Midbrain (tissue), 1 donor: ENCODE measurements at regions not wholly inside any gene's neighbourhood (a gene's known extent, or its start where the extent isn't known, plus 50 kb on each side); places are given as distances from the start of the nearest gene placed in this dataset.

Experiments
- DNase-seq: peaks from one replicate; lab custom pipeline; 2025; lab: John Stamatoyannopoulos, UW

GRCh38 chr1:116231752-116232151 is 120.6 kb downstream of the MAB21L3 start:
- DNase-seq, result no peak

DNA sequence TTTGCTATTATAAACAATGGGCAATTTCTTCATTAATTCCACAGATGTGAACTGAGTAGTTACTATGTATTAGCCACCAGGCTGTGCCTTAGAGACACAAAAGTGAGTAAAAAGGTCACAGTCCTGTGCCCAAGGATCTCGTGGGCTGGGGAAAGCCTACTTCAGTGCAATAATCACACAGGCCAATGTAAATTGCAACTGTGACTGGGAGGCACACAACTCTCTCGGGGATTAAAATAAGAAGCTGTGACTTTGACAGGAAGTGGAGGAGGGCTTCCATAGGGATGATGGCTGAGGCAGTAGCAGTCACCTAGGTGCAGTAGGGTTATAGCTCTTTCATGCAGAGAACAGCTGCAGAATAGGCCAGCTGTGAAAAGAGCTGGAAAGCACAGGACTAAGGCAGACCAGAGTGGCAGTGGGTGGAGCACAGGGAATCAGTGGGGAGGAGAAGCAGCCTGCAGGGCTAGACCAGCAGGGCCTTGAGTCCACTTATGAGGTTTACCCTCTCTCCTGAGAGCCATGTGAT is 121.9 kb downstream of the MAB21L3 start:
- DNase-seq, result no peak

- DNase-seq, result no peak
Measured at GRCh38 chr1:116234429-116234828, 123.2 kb downstream of the MAB21L3 start.

DNA sequence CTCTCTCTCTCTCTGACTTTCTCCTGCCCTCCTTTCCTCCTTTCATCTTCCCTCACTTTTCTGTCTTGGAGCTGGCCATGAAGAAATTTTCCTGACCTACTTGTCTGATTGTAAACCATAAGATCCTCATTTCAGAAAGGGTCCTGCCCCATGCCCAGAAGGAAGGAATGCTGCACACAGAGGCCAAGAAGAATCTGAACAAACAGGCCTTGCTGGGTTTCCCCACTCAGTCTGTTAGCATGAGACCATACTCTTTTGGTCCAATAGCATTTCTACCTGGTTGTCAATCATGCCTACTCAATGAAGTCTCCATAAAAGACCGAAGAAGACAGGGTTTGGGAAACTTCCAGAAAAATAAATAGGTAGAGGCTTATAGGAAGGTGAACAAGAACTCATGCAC is 128.7 kb downstream of the MAB21L3 start:
- no peak for DNase-seq

GRCh38 chr1:116242741-116243140 is 130.3 kb upstream of the ATP1A1 start:
- DNase-seq, result no peak

DNA sequence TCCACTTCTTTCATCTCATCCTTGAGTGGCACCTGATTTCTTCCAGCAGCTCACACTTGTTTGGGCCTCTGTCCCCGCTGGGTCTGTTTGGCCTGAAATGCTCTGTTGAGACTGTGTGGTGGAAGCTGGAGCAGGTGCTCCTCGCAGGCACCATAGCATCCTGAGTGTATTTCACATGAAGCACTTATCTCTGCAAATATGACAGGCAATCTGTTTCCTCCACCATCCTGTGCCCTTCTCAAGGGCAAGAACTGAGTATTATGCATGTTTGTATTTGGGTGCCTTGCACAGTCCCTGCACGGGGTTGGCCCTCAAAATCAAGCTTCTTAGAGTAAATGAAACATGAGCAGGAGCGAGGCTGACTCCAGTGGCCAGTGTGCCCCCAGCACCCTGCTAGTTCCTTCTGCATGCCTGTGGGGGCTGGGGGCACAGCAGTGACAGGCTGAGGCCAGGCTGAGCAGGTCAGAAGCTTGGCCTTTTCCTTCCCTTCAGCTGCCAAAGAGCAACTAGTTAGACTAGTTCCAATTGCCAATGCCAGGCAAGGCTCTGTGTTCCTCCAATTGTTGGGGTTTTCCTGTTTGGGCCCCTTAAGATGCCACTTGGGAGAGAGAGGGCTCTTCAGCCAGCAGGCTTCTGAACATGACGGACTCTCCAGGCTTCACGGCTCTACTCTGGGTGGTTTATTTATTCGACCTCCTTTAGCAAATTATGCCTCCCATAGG is 129.6 kb upstream of the ATP1A1 start:
- DNase-seq, result no peak

DNA sequence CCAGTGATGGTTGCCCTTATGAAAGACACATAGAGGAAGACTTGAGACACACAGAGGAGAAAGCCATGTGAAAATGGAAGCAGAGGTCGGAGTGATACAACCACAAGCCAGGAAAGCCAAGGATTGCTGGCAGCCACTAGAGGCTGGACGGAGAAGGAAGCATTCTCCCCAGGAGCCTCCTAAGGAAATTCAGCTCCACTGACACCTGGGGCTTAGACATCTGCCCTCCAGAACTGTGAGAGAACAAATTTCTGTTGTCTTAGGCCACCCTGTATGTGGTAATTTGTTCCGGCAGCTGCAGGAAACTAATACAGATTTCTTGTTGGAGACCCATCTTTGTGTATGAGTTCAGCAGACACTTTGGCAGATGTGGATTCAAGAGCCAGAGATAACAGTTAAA is 126.9 kb upstream of the ATP1A1 start:
- no peak for DNase-seq

DNA sequence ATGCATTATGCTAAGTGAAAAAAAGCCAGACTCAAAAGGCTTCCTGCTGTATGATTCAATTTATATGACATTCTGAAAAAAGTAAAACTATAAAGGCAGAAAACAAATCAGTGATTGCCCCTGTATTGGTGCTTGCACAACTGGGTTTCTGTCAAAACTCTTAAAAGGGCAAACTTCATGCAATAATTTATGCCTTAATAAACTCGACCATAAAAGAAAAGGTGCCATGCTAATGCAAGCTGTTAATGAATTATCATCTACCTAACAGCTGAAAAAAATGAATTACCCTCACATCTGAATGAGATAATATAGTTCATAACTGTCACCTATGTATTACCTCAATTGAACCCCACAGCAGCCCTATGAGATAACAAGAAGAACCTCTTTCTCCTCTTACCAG is 120.8 kb upstream of the ATP1A1 start:
- no peak for DNase-seq

- DNase-seq, result no peak
Measured at GRCh38 chr1:116252785-116253184, 120.3 kb upstream of the ATP1A1 start.

GRCh38 chr1:116253566-116254382 is 119.3 kb upstream of the ATP1A1 start:
- no peak for DNase-seq

GRCh38 chr1:116254776-116255175 is 118.3 kb upstream of the ATP1A1 start:
- DNase-seq, result no peak

GRCh38 chr1:116255486-116256285 is 117.4 kb upstream of the ATP1A1 start:
- DNase-seq, result no peak

GRCh38 chr1:116256286-116256649 is 116.8 kb upstream of the ATP1A1 start:
- no peak for DNase-seq

DNA sequence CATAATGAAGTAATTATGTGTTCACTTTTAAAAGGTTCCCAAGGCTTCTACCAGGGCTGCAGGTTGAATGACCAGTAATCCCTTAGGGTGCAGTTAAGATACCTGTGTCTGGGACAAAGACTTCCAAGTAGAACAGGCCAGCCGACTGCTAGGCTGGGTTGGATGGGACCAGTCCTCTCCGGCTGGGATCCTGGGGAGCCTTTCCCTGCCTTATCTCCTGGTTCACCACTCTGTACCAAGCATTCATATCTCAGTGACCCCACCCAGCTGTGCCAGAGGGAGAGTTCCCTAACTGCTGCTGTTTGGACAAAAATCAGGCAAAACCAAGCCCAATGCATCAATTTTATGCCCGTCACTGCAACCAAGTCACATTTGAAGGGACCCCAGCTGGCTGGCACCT is 116.2 kb upstream of the ATP1A1 start:
- DNase-seq, result no peak

DNA sequence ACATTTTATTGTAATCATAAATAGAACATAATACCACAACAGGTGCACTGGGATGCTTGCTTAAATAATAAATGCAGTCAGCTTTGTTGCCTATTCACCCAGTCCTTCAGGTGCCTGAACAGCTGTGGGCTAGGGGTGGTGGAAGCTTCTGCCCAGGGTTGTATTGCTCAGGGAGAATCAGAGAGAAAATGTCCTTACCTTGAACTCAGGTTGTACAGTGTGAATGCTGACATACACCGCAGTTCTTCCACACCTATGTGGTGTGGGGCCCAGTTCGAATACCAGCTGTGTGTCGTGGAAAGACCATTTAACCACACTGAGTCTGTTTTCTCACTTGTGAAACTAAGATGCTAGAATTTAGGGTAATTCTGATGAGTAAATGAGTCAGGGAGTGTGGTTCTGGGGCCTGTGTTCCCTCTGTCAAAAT is 115.7 kb upstream of the ATP1A1 start:
- DNase-seq, result no peak

- no peak for DNase-seq
Measured at GRCh38 chr1:116257836-116258235, 115.2 kb upstream of the ATP1A1 start.

GRCh38 chr1:116258668-116259419 is 114.2 kb upstream of the ATP1A1 start:
- no peak for DNase-seq

DNA sequence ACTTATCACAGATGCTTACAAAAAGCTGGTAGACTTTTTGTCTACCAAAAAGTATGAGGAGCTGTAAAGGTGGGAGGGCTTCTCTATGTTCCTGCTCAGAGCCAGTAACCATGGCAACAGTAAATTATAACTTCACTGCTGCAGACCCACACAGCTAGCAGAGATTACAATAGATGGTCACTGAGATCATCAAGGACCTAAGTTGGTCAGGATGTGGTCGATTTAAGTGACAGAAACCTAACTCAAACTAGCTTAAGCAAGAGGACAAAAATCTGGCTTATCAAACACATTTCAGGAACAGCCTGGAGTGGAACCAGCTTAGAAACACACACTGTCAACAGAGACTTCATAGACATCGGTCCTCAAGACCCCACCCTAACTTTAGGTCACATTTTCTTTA is 113.4 kb upstream of the ATP1A1 start:
- DNase-seq, result no peak

DNA sequence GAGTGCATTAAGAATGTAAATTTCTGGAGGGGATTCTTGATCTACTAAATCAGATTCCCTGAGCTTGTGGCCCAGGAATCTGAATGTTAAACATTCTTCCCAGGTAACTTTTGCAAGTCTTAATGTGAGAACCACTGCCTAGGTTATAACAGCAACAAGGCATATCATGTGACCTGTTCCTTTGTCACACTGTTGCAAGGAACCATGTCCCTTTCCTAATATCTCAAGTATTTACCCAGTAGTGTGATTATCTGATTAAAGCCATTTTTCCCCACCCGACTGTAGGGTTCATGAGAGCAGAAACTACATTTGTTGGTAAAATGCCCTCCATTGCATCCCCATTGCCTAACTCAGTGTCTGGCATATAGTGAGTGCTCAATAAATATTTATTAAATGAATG is 112.9 kb upstream of the ATP1A1 start:
- no peak for DNase-seq

DNA sequence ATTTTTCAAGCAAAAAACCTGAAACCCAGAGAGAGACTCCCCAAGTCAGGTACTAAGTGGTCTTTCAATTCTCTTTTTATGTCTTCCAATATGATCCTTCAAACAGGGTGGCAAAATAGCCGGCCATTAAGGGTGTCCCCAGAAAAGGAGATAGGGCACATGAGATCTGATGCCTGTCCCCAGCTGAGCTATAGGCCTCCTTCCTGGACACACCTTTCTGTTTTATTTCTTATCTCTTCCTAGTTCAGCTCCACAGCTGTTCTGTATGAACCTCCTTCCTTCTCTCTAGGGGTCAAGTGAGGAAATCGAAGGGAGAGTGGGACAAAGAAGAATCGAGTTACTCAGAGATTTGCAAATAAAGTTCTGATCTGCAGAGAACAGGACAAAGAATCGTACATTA is 112.4 kb upstream of the ATP1A1 start:
- DNase-seq, result no peak

GRCh38 chr1:116261227-116261626 is 111.8 kb upstream of the ATP1A1 start:
- DNase-seq, result no peak
